ENCODE measurements at regions not wholly inside any gene's neighbourhood (a gene's known extent, or its start where the extent isn't known, plus 50 kb on each side); places are given as distances from the start of the nearest gene placed in this dataset.
"Not testable (repeated sequence)": the region's sequence is repeated elsewhere in the genome, so short reads cannot be mapped to it uniquely, and the experiment has no call there.

DNA sequence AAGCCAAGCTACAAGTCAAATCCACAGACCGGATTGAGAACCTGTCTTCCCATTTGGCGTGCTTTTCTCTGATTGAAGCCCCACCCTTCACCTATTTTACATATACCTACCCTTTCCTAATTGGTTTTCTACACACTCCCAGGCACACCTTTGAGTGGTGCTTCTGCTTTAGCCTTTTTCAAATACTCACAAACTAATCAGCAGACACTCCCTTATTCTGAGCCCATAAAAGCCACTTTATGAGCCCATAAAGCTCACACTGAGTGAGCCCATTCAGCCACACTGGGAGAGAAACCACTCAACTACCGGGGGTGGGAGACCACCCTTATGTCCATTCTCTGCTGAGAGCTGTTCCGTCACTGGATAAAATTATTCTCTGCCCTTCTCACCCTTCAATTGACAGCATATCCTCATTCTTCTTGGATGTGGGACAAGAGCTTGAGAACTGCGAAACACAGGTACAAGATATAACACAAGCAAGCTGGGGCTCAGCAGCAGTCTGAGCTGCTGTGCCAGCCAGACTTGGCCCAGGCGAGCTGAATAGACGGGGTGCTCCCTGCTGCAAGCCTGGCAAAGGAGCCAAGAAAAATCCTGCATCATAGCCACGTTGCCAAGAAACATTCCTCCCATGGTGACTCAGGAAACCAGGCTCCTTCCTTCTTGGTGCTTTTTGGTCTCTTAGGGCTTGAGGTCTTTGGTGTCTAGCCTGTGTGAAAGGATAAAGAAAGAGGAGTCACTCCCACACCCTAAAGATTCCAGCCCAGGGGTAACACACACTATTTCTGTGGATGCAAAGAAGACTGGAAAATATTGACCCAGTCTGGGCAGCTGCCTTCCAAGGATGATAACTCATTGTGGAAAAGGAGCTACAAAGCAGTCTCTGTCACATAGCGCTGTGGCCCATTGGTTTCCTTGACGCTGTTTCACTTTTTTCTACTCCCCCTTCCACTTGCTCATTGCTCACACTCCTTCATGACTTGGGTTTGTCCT is 609.7 kb downstream of the MCTP2 start:
- DNase-seq (ENCODE audit: low read depth, low spot score): no peak

- DNase-seq (ENCODE audit: low read depth, low spot score): no peak
Measured at GRCh38 chr15:94843060-94843459, 611.7 kb downstream of the MCTP2 start.

DNA sequence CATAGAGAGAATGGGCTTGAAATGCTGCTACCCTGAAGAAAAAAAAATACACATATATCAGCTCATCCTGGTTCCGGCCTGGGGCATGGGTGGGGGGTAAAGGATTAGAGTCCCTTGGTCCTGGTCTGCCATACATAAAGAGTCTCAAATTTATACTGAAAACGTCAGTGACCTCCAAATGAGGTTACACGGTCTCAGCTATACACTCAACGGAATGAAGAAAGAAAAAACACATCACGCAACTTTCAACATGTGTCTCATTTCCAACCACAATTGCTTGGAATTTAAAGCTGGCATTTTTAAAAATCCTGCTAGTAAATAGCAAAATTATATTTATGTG is 612.8 kb downstream of the MCTP2 start:
- no peak for DNase-seq (ENCODE audit: low read depth, low spot score)

DNA sequence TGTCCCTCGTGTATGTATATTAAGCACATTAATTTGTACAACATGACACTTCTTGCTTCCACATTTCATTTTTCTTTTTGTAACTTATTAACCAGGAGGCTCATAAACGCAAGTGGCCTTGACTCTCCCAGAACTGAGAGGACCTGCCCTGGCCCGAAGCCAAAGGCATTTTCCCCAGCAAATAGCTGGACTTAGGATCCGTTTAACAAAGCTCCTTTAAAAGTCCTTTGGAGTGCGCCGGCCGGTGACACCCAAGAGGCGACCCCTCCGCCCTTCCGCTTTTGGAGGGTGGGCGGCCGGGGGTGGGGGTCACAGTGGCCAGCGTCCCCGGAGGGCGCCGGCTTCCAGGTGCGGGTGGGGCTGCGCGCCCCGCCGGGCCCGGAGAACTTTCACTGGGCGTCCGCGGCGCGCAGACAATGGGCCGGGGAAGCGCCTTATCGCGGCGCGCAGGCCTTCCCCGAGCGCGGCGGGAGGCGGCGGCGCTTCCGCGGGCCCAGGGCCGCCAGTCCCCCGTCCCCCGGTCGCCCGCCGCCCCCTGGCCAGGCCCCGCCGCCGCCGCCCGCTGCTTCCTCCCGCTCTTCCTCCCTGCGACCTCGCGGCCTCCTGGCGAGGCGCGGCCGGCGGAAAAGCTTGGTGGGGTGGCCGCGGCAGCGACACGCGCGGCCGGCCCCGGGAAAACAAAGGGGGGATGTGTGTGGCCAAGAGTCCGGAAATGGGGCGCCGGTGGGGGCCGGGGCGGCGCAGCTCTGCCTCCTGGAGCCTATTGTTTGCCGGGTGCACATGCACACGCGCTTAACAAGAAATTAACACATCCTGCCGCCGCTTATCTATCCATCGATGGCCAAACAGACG is 613.4 kb downstream of the MCTP2 start:
- DNase-seq (ENCODE audit: low read depth, low spot score): no peak

DNA sequence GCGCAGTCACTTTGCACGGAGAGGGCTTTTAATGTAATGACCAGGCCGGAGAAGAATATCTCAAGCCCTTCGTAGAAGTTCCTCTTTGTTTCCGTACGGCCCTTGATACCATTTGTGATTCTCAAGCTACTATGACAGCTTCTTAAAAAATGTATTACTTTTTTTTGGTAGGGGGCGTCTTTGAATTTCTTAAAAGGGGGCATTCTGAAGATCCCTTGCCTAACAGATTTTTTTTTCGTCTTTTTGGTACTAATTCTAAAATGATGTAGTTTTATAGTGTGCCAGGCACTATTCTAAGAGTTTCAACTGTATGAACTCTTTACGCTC is 614.0 kb downstream of the MCTP2 start:
- DNase-seq (ENCODE audit: low read depth, low spot score): no peak

DNA sequence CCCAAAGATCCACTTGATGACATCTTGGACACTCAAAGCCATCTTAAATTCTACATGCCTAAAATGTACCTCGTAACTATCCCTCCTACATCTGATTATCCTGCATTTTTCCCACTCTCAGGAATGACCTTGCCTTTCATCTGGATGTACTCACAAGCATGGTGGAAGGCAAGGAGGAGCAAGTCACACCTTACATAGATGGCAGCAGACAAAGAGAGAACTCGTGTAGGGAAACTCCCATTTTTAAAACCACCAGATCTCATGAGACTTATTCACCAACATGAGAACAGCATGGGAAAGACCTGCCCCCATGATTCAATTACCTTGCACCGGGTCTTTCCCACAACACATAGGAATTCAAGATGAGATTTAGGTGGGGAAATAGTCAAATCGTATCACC is 616.0 kb downstream of the MCTP2 start:
- no peak for DNase-seq (ENCODE audit: low read depth, low spot score)

GRCh38 chr15:94848054-94848453 is 616.7 kb downstream of the MCTP2 start:
- no peak for DNase-seq (ENCODE audit: low read depth, low spot score)

DNA sequence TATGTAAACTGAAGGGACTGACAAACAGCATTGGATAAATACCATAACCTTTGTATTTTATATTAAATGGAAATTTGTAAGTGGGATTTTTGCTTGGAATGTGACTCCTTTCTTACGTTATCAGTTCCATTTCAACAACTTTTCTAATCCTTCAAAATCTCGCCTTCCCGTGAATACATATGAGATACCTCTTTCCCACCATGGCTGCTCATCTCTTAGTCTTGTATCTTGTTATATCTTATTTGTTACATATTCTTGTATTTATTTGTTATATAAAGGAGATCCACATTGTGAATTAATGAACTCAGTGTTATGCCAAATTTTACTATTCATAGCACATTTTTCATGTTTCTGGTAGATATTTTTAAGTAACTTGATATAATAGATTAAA is 623.7 kb downstream of the MCTP2 start:
- no peak for DNase-seq (ENCODE audit: low read depth, low spot score)

- no peak for DNase-seq (ENCODE audit: low read depth, low spot score)
Measured at GRCh38 chr15:94855409-94856266, 624.3 kb downstream of the MCTP2 start.

DNA sequence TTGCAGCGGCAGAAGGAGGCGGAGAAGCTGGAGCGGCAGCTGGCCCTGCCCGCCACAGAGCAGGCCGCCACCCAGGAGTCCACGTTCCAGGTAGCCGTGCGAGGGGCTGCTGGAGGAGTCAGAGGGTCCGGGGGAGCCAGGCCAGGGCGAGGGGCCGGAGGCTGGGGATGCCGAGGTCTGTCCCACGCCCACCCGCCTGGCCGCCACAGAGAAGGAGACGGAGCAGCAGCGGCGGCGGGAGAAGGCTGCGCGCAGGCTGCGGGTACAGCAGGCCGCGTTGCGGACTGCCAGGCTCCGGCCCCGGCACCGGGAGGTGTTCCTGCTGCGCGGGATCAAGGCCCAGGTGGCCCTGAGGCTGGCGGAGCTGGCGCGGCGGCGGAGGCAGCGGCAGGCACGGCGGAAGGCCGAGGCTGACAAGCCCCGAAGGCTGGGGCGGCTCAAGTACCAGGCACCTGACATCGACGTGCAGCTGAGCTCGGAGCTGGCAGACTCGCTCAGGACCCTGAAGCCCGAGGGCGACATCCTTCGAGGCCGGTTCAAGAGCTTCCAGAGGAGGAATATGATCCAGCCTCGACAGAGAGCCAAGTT is 625.0 kb downstream of the MCTP2 start:
- DNase-seq (ENCODE audit: low read depth, low spot score): no peak

- DNase-seq (ENCODE audit: low read depth, low spot score): no peak
Measured at GRCh38 chr15:94857466-94857865, 626.1 kb downstream of the MCTP2 start.

- DNase-seq (ENCODE audit: low read depth, low spot score): no peak
Measured at GRCh38 chr15:94858011-94858410, 626.6 kb downstream of the MCTP2 start.

- no peak for DNase-seq (ENCODE audit: low read depth, low spot score)
Measured at GRCh38 chr15:94858449-94858848, 627.1 kb downstream of the MCTP2 start.

GRCh38 chr15:94858920-94859319 is 627.6 kb downstream of the MCTP2 start:
- no peak for DNase-seq (ENCODE audit: low read depth, low spot score)

- no peak for DNase-seq (ENCODE audit: low read depth, low spot score)
Measured at GRCh38 chr15:94864600-94864999, 633.2 kb downstream of the MCTP2 start.

DNA sequence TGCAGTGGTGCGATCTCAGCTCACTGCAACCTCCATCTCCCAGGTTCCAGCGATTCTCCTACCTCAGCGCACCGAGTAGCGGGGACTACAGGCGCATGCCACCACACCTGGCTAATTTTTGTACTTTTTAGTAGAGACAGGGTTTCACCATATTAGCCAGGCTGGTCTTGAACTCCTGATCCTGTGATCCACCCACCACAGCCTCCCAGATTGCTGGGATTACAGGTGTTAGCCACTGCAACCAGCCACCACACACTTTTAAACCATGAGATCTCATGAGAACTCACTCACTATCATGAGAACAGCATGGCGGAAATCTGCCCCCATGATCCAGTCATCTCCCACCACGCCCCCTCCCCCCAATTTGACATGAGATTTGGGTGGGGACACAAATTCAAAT is 636.9 kb downstream of the MCTP2 start:
- DNase-seq (ENCODE audit: low read depth, low spot score): not testable (repeated sequence)

GRCh38 chr15:94875550-94875949 is 644.2 kb downstream of the MCTP2 start:
- no peak for DNase-seq (ENCODE audit: low read depth, low spot score)

DNA sequence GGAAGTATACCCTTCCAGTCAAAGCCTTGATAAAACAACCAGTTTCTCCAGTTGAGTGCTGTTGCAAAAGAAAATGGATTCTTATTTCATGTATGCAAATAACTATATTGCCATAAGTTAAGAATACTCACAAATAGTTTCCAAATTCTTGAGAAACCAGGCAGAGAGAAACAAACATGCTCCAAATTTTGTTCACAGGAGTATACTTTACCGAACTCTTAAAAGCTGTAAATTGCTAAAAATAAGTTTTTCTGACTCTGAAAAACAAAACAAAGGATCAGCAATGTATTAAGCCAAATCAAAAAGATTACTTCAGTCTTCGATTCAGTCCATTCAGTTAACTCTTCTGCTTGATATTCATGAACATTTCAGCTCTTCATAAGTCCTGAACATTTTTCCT is 646.5 kb downstream of the MCTP2 start:
- DNase-seq (ENCODE audit: low read depth, low spot score): no peak

DNA sequence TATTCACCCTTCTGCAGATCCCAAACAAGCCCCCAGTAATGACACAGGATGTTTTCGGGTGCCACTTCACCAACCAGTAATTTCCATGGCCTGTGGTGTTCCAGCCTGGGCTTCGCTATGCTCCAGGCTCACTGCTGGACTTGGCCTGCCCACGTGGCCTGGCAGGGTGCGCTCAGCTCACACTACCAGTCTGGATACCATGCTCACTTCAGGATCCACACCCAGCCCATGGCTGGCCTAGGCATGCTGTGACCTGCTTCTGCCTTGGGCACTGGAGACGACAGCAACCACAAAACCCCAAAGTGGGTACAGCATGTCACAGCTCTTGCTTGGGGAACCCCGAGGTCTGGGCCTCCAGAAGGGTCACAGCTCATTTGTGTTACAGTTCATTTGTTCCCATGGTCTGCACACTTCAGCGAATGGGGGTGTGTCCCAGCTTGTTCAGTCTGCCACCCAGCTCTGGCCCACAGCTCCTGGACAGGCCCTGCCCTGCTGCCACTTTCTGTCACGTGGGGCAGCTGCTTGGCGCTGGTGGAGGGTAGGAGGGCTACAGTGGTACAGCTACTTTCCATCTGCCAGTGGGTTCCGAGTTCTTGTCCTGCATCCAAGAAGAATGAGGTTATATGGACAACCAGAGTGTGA is 650.8 kb downstream of the MCTP2 start:
- DNase-seq (ENCODE audit: low read depth, low spot score): no peak

- no peak for DNase-seq (ENCODE audit: low read depth, low spot score)
Measured at GRCh38 chr15:94887391-94887790, 656.0 kb downstream of the MCTP2 start.

DNA sequence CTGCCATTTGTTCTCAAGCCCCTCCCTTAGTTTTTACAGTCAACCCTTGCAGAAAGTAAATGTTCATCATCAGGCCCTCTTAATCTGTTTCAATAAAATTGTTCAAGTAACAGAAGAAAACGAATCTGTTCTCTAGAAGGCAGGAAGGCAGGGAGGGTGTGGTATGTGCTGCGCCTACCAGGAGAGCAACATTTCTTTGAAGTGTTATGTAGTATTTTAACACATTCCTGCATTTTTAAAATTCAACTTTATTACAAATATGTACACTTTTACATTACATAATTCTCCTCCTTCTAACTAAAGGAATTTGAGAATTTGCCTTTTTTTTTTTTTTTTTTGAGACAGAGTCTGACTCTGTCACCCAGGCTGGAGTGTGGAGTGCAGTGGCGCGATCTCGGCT is 657.8 kb downstream of the MCTP2 start:
- no peak for DNase-seq (ENCODE audit: low read depth, low spot score)

Measured in smooth muscle cell of the brain vasculature (primary cell).